Stimulated activated CD4-positive, alpha-beta T cell treated with anti-CD3 and anti-CD28 coated beads, Interleukin-12 subunit alpha, Interleukin-12 subunit beta, amount 100 ng/mL, for 4 hours (primary cell): ENCODE measurements at regions not wholly inside any gene's neighbourhood (a gene's known extent, or its start where the extent isn't known, plus 50 kb on each side); places are given as distances from the start of the nearest gene placed in this dataset.

Experiments used
- DNase-seq: peaks from one replicate; pipeline ENCODE4 v3.0.0-alpha.2; 2020

- no peak for DNase-seq
These were observed 1527.7 kb upstream of the CDH8 start for GRCh38 chr16:63563819-63564505.

- DNase-seq: no peak
These were observed 1517.7 kb upstream of the CDH8 start for GRCh38 chr16:63553980-63554379.

- DNase-seq: no peak
These were observed 1503.0 kb upstream of the CDH8 start for GRCh38 chr16:63539276-63539675.

GRCh38 chr16:63530974-63531373, 1494.7 kb upstream of the CDH8 start:
- no peak for DNase-seq

GRCh38 chr16:63530208-63530607, 1494.0 kb upstream of the CDH8 start:
- DNase-seq: no peak

- DNase-seq: no peak
These were observed 1491.2 kb upstream of the CDH8 start for GRCh38 chr16:63527404-63527803.

- DNase-seq: no peak
These were observed 1480.2 kb upstream of the CDH8 start for GRCh38 chr16:63516394-63516793.

- DNase-seq: no peak
These were observed 1476.7 kb upstream of the CDH8 start for GRCh38 chr16:63512910-63513309.

GRCh38 chr16:63497408-63497807, 1461.2 kb upstream of the CDH8 start:
- DNase-seq: no peak

- DNase-seq: no peak
These were observed 1460.0 kb upstream of the CDH8 start for GRCh38 chr16:63496282-63496681.

GRCh38 chr16:63488955-63489354, 1452.7 kb upstream of the CDH8 start:
- DNase-seq: no peak

GRCh38 chr16:63481060-63481459, 1444.8 kb upstream of the CDH8 start:
- no peak for DNase-seq

- DNase-seq: no peak
These were observed 1437.5 kb upstream of the CDH8 start for GRCh38 chr16:63473725-63474124.

GRCh38 chr16:63467513-63467912, 1431.3 kb upstream of the CDH8 start:
- no peak for DNase-seq

GRCh38 chr16:63462316-63462715, 1426.1 kb upstream of the CDH8 start:
- DNase-seq: no peak

GRCh38 chr16:63461248-63461841, 1425.1 kb upstream of the CDH8 start:
- DNase-seq: no peak

GRCh38 chr16:63458846-63459245, 1422.6 kb upstream of the CDH8 start:
- no peak for DNase-seq

- no peak for DNase-seq
These were observed 1421.6 kb upstream of the CDH8 start for GRCh38 chr16:63457869-63458268.

- DNase-seq: no peak
These were observed 1417.0 kb upstream of the CDH8 start for GRCh38 chr16:63453261-63453660.

GRCh38 chr16:63447121-63447520, 1410.9 kb upstream of the CDH8 start:
- DNase-seq: no peak

GRCh38 chr16:63442246-63442645, 1406.0 kb upstream of the CDH8 start:
- DNase-seq: no peak

- no peak for DNase-seq
These were observed 1390.1 kb upstream of the CDH8 start for GRCh38 chr16:63426275-63426870.

- no peak for DNase-seq
These were observed 1386.5 kb upstream of the CDH8 start for GRCh38 chr16:63422715-63423114.

- no peak for DNase-seq
These were observed 1380.5 kb upstream of the CDH8 start for GRCh38 chr16:63416712-63417111.

- no peak for DNase-seq
These were observed 1378.8 kb upstream of the CDH8 start for GRCh38 chr16:63415014-63415413.
